ENCODE measurements at regions not wholly inside any gene's neighbourhood (a gene's known extent, or its start where the extent isn't known, plus 50 kb on each side); places are given as distances from the start of the nearest gene placed in this dataset.
A peak's percentile ranks its signal among the peaks of the same experiment; 100 is the strongest.
"Not testable (repeated sequence)": the region's sequence is repeated elsewhere in the genome, so short reads cannot be mapped to it uniquely, and the experiment has no call there.

GRCh38 chr12:89872922-89873630 lies 164.4 kb upstream of the ATP2B1 start:
- DNase-seq = no peak
- no peaks in the 10 kb centered on the region for H3K27me3 Mint-ChIP-seq (ENCODE audit: low read depth)
- ChIA-PET CTCF (interaction anchor here (0.6 to 1.2 kb wide), 2 partner anchors 8 to 15 kb away, joined by 3 read pairs; no protein-coding TSS in a partner anchor), POLR2A (interaction anchor here (0.5 kb wide), 1 partner anchor 79 kb away, joined by 3 read pairs; no protein-coding TSS in a partner anchor)
- peaks cover 13% of the 10 kb centered on the region for H3K9me3 Mint-ChIP-seq (ENCODE audit: insufficient read depth)
- no peak for ATAC-seq
- no peaks in the 10 kb centered on the region for H3K4me1 Mint-ChIP-seq (ENCODE audit: low read depth)
- H3K27ac Mint-ChIP-seq = no peak overlapping the region
- H3K4me3 Mint-ChIP-seq = no peak overlapping the region
- peaks cover 5% of the 10 kb centered on the region for H3K36me3 Mint-ChIP-seq (ENCODE audit: low read depth)

DNA sequence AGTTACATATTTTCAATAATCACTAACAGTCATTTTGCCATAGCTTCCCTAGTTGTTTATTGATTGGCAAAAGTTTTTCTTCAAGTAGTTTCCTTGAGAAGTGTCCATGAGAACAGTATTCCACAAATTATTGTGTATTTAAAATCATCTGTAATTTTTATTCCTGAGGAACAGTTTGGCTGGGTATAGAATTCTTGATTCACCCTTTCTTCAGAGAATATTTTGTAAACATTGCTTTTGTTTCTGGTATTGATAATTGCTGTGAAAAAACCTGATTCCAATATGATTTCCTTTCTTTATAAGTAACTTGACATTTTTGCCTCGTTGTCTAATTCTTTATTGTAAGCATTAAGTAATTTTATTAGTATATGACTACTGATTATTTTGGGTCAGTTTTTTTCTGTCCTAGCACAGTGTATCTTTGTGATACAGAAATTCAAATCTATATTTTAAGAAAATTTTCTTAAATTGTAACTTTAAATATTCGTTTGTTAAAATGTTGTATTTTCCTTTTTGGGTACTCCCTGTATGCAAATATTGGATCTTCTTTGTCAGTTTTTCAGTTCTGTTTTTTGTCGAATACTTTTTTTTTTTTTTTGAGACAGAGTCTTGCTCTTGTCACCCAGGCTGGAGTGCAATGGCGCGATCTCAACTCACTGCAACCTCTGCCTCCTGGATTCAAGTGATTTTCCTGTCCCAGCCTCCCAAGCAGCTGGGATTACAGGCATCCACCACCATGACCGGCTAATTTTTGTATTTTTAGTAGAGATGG lies 162.0 kb upstream of the ATP2B1 start:
- CTCF ChIA-PET = no interaction called here
- Mint-ChIP-seq H3K9me3 (ENCODE audit: insufficient read depth) (peaks cover 13% of the 10 kb centered on the region), H3K27me3 (ENCODE audit: low read depth) (no peaks in the 10 kb centered on the region), H3K4me3 (no peak overlapping the region), H3K4me1 (ENCODE audit: low read depth) (no peaks in the 10 kb centered on the region), H3K36me3 (ENCODE audit: low read depth) (peaks cover 5% of the 10 kb centered on the region), H3K27ac (no peak overlapping the region)
- POLR2A ChIA-PET = no interaction called here
- no peak for DNase-seq
- ATAC-seq = no peak

GRCh38 chr12:89867611-89868010 lies 159.0 kb upstream of the ATP2B1 start:
- H3K36me3 Mint-ChIP-seq (ENCODE audit: low read depth) = peaks cover 22% of the 10 kb centered on the region
- DNase-seq; H3K4me3 Mint-ChIP-seq; H3K27ac Mint-ChIP-seq; POLR2A ChIA-PET; H3K27me3 Mint-ChIP-seq (ENCODE audit: low read depth); CTCF ChIA-PET; ATAC-seq: not testable (repeated sequence)
- H3K9me3 Mint-ChIP-seq (ENCODE audit: insufficient read depth) = peaks cover 24% of the 10 kb centered on the region
- H3K4me1 Mint-ChIP-seq (ENCODE audit: low read depth) = peaks cover 17% of the 10 kb centered on the region

DNA sequence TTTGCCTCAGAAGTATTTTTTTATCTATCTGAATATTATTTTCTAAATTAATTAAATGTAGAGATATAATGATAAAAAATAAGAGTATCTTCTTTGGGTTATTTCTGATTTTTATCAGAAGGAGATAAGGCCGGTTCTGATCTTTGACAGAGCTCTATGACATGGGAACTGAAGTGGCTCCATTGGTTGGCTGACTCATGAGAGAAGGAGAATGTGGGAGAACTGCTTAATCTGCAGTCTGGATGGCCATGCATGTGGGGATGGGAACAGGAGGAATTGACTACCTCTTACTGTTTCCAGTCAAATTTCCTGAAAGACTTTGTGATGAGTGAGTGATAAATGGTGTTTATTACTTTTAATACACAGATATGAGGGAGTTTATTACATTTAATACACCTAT lies 155.8 kb upstream of the ATP2B1 start:
- ChIA-PET POLR2A (interaction anchor here (0.6 to 2.4 kb wide), 4 partner anchors 37 to 322 kb away, joined by 3 to 17 read pairs (median 4); partner anchors contain the start of gene ATP2B1), CTCF (interaction anchor here (0.8 to 1.4 kb wide), 4 partner anchors 16 to 322 kb away, joined by 3 to 4 read pairs (median 3); no protein-coding TSS in a partner anchor)
- peak overlapping the region; percentile 50 for H3K27ac Mint-ChIP-seq
- DNase-seq (no peak), ATAC-seq (no peak)
- H3K27me3 Mint-ChIP-seq (ENCODE audit: low read depth) = no peaks in the 10 kb centered on the region
- H3K36me3 Mint-ChIP-seq (ENCODE audit: low read depth) = peaks cover 29% of the 10 kb centered on the region
- no peak overlapping the region for H3K4me3 Mint-ChIP-seq
- peaks cover 12% of the 10 kb centered on the region for H3K9me3 Mint-ChIP-seq (ENCODE audit: insufficient read depth)
- peaks cover 33% of the 10 kb centered on the region for H3K4me1 Mint-ChIP-seq (ENCODE audit: low read depth)

DNA sequence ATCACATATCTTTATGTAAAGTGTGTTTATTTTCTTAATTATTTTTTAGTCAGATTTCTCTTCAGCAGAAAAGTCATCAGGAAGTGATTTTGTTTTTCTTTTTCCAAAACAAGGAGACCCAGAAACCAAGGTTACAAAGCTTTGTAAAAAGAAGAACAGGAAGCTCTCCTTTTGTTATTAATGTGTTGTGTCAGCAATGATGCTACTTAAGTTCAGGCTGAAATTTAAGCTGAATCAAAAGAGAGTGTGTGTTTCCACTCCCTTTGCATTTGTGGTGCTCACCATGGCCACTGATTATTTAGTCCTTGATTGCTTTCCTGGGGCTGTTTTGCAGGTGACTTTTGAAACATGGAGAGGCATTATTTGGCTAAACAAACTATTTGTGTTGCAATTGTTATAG lies 155.3 kb upstream of the ATP2B1 start:
- Mint-ChIP-seq H3K36me3 (ENCODE audit: low read depth) (peaks cover 29% of the 10 kb centered on the region), H3K27ac (peak overlapping the region; percentile 90), H3K9me3 (ENCODE audit: insufficient read depth) (peaks cover 12% of the 10 kb centered on the region), H3K27me3 (ENCODE audit: low read depth) (no peaks in the 10 kb centered on the region), H3K4me3 (peak overlapping the region; percentile 73), H3K4me1 (ENCODE audit: low read depth) (peaks cover 34% of the 10 kb centered on the region)
- POLR2A ChIA-PET = interaction anchor here (0.6 to 2.4 kb wide), 6 partner anchors 16 to 157 kb away, joined by 3 to 17 read pairs (median 4); partner anchors contain the start of gene ATP2B1
- peak; percentile 61 for ATAC-seq
- no peak for DNase-seq
- CTCF ChIA-PET = interaction anchor here (0.8 to 1.4 kb wide), 4 partner anchors 17 to 322 kb away, joined by 3 to 4 read pairs (median 3); no protein-coding TSS in a partner anchor

GRCh38 chr12:89863493-89863938 lies 154.9 kb upstream of the ATP2B1 start:
- Mint-ChIP-seq H3K9me3 (ENCODE audit: insufficient read depth) (peaks cover 12% of the 10 kb centered on the region), H3K36me3 (ENCODE audit: low read depth) (peaks cover 29% of the 10 kb centered on the region), H3K4me3 (peak overlapping the region; percentile 73), H3K27ac (peak overlapping the region; percentile 90), H3K4me1 (ENCODE audit: low read depth) (peaks cover 34% of the 10 kb centered on the region), H3K27me3 (ENCODE audit: low read depth) (no peaks in the 10 kb centered on the region)
- peak; percentile 55 for DNase-seq
- CTCF ChIA-PET = interaction anchor here (0.8 to 1.4 kb wide), 4 partner anchors 13 to 21 kb away, joined by 3 to 4 read pairs (median 3); no protein-coding TSS in a partner anchor
- POLR2A ChIA-PET = interaction anchor here (0.6 to 2.4 kb wide), 6 partner anchors 13 to 156 kb away, joined by 3 to 17 read pairs (median 4); partner anchors contain the start of gene ATP2B1
- ATAC-seq = peak; percentile 84

DNA sequence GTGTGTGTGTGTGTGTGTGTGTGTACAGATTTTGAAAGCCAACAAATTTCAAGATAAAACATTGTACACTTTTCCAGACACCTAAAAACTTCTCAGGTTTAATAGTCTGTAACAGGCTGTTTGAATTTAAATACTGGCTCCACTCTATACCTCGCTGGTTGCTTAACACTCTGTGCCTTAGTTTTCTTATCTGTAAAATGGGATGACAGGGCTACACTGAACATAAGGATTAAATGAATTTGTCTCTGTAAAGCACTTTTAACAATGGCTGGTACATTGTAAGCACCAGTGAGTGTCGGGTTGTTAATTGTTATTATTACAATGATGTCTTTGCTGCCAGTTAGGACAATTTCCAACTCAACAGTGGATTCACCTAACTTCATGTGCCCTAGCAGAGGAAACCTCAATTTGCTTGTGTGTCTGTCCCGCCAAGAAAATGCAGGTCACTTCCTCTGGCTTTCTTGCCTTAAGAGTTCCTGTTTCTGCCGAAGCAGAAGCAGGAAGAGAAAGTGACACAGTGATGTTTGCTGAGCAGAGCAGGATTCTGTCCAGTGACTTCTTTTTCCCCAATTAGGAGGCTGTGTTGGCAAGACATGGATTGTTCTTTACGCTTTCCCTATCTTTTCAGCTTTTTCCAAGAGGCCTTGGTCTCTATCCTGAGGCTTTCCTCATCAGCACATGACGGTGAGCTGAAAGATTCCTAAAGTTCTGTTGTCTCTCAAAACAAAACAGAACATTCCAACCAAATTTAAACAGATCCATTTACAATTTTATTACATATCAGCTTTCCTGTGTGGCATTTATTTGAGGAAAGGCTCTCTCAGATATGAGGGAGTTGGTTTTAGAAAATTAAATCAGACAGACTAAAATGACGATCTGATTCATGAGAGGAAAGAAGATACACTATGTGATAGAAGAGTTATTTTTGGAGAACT lies 154.1 kb upstream of the ATP2B1 start:
- H3K4me3 Mint-ChIP-seq = peak overlapping the region; percentile 73
- peaks cover 29% of the 10 kb centered on the region for H3K36me3 Mint-ChIP-seq (ENCODE audit: low read depth)
- ATAC-seq (peak; percentile 54), DNase-seq (peak; percentile 63)
- H3K27me3 Mint-ChIP-seq (ENCODE audit: low read depth) = no peaks in the 10 kb centered on the region
- peaks cover 36% of the 10 kb centered on the region for H3K4me1 Mint-ChIP-seq (ENCODE audit: low read depth)
- peaks cover 12% of the 10 kb centered on the region for H3K9me3 Mint-ChIP-seq (ENCODE audit: insufficient read depth)
- ChIA-PET CTCF (interaction anchor here (1.0 to 1.4 kb wide), 2 partner anchors 12 to 19 kb away, joined by 3 to 4 read pairs; no protein-coding TSS in a partner anchor), POLR2A (interaction anchor here (1.0 to 2.4 kb wide), 5 partner anchors 12 to 154 kb away, joined by 3 to 17 read pairs (median 4); partner anchors contain the start of gene ATP2B1)
- peak overlapping the region; percentile 90 for H3K27ac Mint-ChIP-seq

- POLR2A ChIA-PET = interaction anchor here (1.1 kb wide), 1 partner anchor 83 kb away, joined by 3 read pairs; no protein-coding TSS in a partner anchor
- ATAC-seq (no peak), DNase-seq (no peak)
- Mint-ChIP-seq H3K4me3 (no peak overlapping the region), H3K27me3 (ENCODE audit: low read depth) (no peaks in the 10 kb centered on the region), H3K36me3 (ENCODE audit: low read depth) (peaks cover 29% of the 10 kb centered on the region), H3K9me3 (ENCODE audit: insufficient read depth) (peaks cover 12% of the 10 kb centered on the region), H3K27ac (peak overlapping the region; percentile 62), H3K4me1 (ENCODE audit: low read depth) (peaks cover 47% of the 10 kb centered on the region)
- CTCF ChIA-PET = interaction anchor here (1.0 to 1.4 kb wide), 2 partner anchors 14 to 23 kb away, joined by 3 to 4 read pairs; no protein-coding TSS in a partner anchor
Observed at GRCh38 chr12:89861086-89861485, 152.4 kb upstream of the ATP2B1 start.

DNA sequence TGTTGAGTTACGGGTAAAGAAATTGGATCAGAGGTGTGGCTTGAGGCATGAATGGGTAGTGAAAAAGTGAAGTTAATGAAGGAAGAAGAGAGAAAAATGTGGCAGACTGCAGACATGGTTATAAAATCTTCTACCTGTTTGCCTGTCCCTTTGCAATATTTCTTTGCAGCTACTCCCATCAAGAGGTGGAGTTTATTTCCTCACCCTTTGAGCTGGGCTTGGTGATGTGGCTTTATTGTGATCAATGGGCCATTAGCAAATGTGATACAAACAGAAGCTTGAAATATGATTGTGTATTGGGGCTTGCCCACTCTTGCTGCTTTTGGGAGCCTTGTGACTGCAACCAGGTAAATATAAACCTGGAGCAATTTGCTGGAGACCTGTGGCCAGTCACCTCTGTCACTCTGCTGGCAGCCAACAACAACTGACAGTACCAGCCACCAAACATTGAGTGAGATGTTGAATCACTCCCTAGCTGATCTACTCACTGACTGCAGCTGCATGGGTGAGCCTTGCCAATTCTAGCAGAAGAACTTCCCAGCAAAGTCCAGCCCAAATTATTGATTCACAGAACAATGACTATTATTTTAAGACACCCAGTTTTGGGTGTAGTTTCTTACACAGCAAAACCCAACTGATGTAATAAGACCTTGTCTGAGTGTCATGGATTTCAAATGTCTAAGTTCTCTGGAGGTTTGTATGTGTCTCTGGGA lies 151.0 kb upstream of the ATP2B1 start:
- H3K27ac Mint-ChIP-seq = no peak overlapping the region
- no peak for ATAC-seq
- no peak overlapping the region for H3K4me3 Mint-ChIP-seq
- H3K27me3 Mint-ChIP-seq (ENCODE audit: low read depth) = no peaks in the 10 kb centered on the region
- DNase-seq = no peak
- CTCF ChIA-PET = interaction anchor here (1.4 to 1.5 kb wide), 2 partner anchors 24 to 315 kb away, joined by 4 read pairs; no protein-coding TSS in a partner anchor
- H3K9me3 Mint-ChIP-seq (ENCODE audit: insufficient read depth) = peaks cover 6% of the 10 kb centered on the region
- POLR2A ChIA-PET = interaction anchor here (0.9 kb wide), 1 partner anchor 151 kb away, joined by 3 read pairs; the partner anchor contains the start of gene ATP2B1
- H3K36me3 Mint-ChIP-seq (ENCODE audit: low read depth) = peaks cover 27% of the 10 kb centered on the region
- peaks cover 48% of the 10 kb centered on the region for H3K4me1 Mint-ChIP-seq (ENCODE audit: low read depth)

DNA sequence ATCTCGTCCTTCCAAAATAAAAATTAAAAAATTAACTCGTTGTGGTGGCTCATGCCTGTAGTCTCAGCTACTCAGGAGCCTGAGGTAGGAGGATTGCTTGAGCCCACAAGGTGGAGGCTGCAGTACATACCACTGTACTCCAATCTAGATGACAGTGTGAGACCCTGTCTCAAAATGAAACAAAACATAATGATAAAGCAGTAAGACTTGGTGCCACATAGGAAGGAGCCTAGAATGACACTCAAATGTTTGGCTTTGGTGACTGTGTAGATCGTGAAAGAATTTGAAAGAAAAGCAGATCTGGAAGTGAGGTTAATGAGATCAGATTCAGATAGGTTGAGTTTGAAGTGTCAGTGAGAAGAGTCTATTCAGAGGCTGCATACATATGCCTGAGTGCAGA lies 150.1 kb upstream of the ATP2B1 start:
- H3K27ac Mint-ChIP-seq = no peak overlapping the region

More for the DNA sequence above, 150.1 kb upstream of the ATP2B1 start:
- Mint-ChIP-seq H3K4me3 (no peak overlapping the region), H3K27me3 (ENCODE audit: low read depth) (no peaks in the 10 kb centered on the region), H3K36me3 (ENCODE audit: low read depth) (peaks cover 24% of the 10 kb centered on the region), H3K4me1 (ENCODE audit: low read depth) (peaks cover 42% of the 10 kb centered on the region), H3K9me3 (ENCODE audit: insufficient read depth) (peaks cover 6% of the 10 kb centered on the region)
- ChIA-PET POLR2A (no interaction called here), CTCF (interaction anchor here (0.7 kb wide), 1 partner anchor 26 kb away, joined by 3 read pairs; no protein-coding TSS in a partner anchor)
- no peak for ATAC-seq
- DNase-seq = no peak
